ENCODE measurements at regions not wholly inside any gene's neighbourhood (a gene's known extent, or its start where the extent isn't known, plus 50 kb on each side); places are given as distances from the start of the nearest gene placed in this dataset.

GRCh38 chr11:70028147-70028855 is 49.8 kb upstream of the ANO1 start:
- H3K27me3 ChIP-seq (ENCODE audit: control insufficient read depth, insufficient read depth, low read length): no peaks in the 10 kb centered on the region
- no peak overlapping the region for H3K4me3 ChIP-seq (ENCODE audit: low read length)
- H3K4me1 ChIP-seq (ENCODE audit: control insufficient read depth, insufficient read depth, low read length): peaks cover 4% of the 10 kb centered on the region
- no peak overlapping the region for H3K9ac ChIP-seq (ENCODE audit: low read length)
- no peaks in the 10 kb centered on the region for H3K9me3 ChIP-seq (ENCODE audit: control insufficient read depth, low read length)
- no peaks in the 10 kb centered on the region for H3K36me3 ChIP-seq (ENCODE audit: control insufficient read depth, insufficient read depth, low read length)
